ENCODE measurements at regions not wholly inside any gene's neighbourhood (a gene's known extent, or its start where the extent isn't known, plus 50 kb on each side); places are given as distances from the start of the nearest gene placed in this dataset.

DNA sequence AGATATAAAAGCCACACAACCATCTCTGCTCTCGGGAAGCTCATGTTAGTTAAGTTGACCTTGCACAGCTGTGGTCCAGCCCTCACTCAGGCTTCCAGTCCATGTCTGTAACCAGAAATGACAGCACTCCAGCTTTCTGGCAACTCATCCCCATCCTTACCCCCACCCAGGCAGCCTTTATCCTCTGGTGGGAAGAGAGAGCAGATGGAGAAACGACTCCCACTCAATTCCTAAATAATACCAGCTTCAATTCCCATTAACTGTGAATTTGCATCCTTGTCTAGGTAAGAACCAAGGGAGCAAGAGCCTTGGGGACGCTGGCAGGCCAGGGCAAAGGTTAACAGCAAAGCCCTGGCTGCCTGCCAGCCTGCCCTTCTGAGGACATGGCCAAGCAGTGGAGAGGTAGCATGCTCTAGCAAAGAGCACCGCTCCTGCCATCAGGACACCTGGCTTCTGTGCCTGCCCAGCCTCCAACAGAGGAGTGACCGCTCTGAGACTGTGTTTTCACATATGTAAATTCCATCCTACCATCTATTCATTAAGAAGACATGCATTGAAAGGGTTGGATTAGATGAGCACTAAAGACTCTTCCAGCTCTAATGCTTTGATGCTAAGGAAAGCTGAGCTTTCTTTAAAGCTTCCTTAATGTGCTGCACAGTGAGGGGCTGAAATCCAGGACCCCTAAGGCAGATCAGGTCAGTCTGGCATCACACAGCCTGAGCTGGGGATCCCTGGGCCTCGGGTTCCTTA lies 236.1 kb downstream of the GRIN2B start:
- DNase-seq = no peak

DNA sequence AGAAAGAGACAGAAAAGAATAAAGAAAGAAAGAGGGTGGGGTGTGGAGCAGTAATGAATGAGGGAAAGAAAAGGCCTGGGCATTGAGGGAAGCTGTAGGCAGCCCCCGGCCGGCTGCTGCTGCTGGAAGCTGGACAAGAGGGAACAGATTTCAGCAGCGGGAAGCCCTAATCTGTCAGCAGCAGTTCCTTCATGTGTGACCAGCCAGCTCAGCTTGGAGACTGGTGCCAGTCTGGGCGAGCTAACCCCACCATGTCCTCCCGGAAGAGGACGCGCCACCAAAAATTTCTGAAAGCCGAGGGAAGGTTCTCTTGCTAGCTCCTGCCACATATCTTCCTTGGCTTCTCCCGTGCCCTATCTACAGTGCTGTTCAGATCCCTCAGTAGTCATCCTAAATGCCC lies 236.8 kb downstream of the GRIN2B start:
- DNase-seq = no peak

DNA sequence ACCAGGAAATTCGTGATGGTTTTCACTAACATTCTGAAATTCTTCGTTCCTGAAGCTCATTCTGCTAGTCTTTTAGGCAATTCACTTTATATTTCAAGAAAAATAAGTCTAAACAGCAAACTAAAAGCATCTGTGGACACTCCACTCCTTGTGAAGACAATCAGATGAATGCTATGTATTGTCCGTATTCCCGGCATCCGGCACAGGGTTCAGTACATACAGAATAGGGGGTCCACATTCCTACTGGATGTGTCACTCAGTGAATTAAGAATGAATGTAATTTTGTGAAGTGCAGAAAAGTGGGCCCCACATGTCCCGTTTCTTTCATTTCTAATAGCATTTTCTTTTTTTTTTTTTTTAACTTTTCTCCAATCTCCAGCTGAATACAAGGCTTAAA lies 241.3 kb downstream of the GRIN2B start:
- DNase-seq = no peak

DNA sequence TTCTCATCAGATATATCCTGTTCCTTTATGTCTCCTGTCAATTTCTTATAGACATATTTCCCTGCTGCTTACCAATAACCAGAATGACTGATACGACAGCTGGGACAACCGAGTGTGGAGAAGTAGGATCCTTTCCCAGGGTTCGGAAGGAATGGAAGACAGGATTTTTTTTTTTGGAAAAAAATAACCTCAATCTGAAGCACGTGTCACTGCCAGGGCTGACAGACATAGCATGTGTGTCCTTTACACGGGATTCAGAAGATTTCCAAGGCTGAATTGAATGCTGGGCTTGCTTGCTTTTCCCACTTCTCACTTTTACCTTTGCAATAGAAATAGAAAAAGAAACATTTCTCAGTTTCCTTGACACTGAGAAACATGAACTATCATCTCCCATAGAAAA lies 245.7 kb downstream of the GRIN2B start:
- no peak for DNase-seq

DNA sequence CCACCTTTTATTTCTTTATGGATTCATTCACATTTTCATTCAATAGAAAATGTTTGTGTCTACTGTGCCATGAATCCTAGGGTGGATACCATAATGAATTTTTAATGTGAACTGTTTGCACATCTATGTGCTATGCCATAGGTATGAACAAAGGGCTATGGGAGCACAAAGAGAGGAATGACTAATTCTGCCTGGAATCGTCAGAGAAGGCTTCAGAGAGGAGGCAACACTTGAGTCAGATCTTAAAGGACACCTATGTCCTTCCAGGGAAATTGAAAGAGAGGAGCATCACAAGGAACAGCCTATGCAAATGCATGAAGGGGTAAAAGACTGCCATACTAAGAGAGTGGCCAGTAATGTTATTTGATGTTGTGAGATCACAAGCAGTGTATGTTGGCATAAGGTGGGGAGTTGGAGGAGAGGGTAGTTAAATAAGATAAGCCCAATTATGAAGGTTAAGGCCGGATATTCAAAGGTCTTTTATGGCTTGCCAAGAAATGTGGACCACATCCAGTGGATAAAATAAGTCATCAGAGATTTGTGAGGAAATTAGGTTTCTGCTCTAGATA lies 246.7 kb downstream of the GRIN2B start:
- no peak for DNase-seq

GRCh38 chr12:13727707-13728195 lies 253.7 kb downstream of the GRIN2B start:
- no peak for DNase-seq

DNA sequence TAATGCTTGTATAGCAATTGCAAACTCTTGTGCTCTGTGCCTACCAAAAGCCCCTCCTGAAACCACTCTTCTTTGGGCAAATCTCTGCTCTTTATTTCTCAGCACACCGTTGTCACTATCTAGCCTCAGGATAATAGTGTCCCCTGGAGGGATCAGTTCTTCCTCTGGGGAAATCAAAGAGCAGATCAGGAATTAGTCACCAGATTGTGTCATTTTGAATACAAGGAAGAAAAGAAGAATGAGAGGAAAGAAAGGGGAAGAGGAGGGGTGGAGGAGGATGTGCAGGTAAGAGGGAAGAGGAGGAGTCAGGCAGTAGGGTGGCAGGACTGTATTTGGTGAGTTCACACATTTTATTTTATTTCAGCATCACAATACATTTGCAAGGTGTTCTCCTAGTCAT lies 256.4 kb downstream of the GRIN2B start:
- DNase-seq = no peak

GRCh38 chr12:13724136-13724535 lies 257.3 kb downstream of the GRIN2B start:
- no peak for DNase-seq

DNA sequence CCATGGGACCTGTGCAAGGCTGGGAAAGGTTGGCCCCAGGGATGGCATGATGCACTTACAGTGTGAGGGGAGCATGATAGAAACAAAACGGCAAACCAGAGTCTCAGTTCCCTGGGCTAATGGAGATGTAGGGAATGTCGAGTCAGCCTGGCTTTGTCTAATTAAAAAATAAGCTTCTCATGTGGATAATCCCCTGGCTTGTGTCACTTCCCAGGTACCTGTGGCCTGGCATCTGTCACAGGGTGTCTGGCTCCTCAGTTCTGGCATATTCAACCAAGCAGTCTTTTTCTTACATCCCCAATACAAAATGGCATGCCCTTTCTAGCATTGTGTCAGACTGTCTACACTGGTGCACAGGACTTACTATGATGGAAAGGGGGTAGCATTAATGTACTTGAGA lies 261.4 kb downstream of the GRIN2B start:
- DNase-seq = no peak

DNA sequence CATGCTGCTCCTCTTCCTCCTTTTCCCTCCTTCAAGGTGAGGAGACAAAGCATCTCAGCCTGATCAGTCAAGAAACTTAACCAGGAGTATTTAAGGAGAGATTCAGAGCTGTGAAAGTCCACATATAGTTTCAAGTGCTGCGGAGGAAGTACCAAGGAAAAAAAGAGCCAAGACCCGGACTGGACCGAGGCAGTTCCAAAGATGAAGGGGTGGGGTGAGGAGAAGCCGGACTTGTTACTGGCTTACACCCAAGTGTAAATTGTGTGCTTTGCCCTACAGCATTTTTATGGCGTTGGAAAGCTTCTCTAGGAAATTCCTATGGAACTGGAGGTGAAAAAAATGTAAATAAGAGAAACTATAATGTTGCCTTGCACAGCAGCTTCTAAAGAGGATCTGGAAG lies 263.1 kb downstream of the GRIN2B start:
- DNase-seq = no peak

DNA sequence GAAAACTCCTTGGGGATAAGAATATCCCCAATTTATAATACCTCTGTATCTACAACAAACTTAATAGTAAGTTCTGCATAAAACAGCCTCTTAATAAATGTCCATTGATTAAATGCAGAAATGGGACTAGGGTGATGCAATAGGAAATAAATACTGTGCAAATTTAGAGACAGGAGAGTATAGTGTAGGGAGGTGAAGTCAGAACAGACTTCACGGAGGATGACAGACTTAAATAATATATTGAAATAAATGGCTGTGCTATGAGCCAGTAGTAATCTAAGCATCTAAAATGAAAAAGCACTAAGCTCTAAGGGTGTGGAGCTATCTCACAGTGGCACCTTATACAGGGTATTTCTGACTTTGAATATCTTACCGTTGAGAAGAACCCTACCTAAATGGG lies 265.3 kb downstream of the GRIN2B start:
- DNase-seq = no peak

DNA sequence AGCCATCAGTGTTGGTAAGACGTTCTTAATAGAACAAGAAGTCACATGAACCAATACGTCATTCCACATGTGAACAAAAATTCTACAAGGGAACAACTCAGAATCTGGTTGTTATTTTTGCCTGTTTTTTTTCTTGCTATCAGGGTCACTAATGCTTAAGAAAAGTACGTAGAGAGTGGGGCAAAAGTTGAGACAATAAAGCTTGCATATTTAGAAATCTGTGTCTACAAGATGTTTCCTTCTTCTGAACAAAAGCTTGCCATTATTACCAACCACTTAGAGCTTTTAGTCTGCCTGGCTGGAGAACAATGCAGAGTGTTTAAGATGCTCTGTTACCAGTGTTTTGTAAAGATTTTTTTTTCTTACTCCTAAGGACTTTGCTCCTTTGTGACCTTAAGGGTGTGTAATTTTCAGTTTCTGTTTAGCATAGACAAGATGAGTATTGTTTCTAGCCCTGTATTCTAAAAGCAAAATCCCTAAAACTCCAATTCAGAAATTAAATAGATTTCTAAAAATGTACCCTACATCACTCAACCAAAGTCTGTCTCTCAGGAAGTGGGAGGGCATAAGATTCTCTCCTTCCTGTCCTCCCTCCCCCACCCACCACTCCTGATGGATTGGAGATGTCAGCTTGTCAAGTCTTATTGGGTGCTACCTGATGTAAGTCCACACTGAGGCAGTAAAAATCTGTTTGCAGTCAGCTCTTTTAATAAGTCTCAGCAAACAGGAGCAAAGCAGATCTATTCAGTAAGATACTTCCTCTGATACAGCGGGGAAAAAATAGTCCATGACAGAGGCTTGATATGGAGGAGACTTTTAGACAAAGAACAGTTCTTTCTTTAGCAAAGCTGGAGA lies 267.6 kb downstream of the GRIN2B start:
- no peak for DNase-seq

DNA sequence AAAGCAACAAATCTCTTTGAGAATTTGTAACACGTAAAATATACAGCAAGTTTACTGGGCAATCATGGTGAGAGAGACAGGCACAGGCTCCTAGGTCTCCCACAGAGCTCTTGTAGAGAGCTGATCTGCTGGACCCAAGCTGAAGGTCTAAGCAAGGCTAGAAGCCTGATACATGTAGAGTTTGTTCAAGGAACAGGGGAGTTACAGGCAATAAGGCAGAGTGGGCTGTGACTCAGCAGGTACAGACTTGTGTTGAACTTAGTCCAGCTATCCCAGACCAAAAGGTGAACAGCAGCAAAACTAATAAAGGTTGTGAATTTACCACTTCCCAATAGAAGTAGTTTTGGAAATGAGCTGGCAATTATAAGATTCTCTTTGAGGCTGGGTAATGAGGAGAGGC lies 273.6 kb downstream of the GRIN2B start:
- DNase-seq = no peak

DNA sequence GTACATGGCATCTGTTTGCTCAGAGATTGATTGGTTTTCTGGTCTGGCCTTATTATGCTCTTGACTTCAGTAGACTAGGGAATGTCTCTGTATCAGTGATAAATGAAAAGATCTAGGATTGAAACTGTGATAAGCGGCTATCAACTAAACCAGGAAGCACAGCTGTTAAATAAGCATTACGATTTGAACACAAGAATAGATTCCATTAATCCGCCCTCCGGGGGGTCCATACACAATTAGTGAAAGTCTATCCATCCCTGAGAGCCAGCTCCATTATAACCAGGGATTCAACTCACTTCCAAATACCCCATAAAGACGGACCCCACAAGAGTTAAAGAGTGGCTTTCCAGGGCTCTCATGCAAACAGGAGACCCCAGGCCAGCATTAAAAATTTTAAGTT lies 279.0 kb downstream of the GRIN2B start:
- DNase-seq = no peak

DNA sequence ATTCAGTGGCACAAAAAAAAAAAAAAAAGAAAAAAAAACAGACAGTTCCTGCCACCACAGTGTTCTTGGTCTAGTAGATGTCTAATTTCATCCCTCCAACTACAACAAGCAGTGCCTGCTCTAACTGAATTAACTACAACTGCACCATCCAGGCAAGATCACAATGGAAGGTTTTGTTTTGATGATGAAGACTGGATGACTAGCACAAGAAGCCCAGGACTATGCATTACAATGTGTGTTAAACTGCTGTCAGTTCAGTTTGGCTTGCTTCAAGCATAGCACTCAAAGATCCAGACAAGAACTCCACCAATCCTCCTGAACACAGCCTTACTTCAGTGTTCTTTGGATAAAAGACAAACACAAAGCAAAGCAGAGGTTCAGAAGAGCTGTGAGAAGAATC lies 279.9 kb downstream of the GRIN2B start:
- no peak for DNase-seq

GRCh38 chr12:13697973-13698372 lies 283.4 kb downstream of the GRIN2B start:
- no peak for DNase-seq

GRCh38 chr12:13695781-13696180 lies 285.6 kb downstream of the GRIN2B start:
- DNase-seq = no peak

DNA sequence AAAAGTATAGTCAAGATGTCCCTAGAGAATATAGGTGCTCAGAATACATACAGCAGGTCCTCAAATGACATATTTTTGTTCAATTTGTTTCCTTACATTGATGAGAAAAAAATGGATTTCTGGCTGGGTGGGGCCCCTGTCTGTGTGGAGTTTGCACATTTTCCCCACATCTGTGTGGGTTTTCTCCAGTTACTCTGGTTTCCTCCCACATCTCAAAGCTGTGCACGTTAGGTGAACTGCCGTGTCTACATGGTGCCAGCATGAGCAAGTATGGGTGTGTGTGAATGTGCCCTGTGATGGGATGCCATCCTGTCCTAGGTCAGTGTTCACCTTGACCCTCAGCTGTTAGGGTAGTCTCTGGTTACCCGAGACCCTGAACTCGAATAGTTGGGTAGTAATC lies 289.1 kb downstream of the GRIN2B start:
- no peak for DNase-seq

- DNase-seq = no peak
Observed at GRCh38 chr12:13691598-13691997, 289.8 kb downstream of the GRIN2B start.

- no peak for DNase-seq
Observed at GRCh38 chr12:13687633-13688032, 293.8 kb downstream of the GRIN2B start.

GRCh38 chr12:13686260-13686659 lies 295.1 kb downstream of the GRIN2B start:
- no peak for DNase-seq

GRCh38 chr12:13680916-13681315 lies 300.5 kb downstream of the GRIN2B start:
- no peak for DNase-seq

GRCh38 chr12:13676880-13677279 lies 304.5 kb downstream of the GRIN2B start:
- no peak for DNase-seq

GRCh38 chr12:13670285-13670866 lies 311.0 kb downstream of the GRIN2B start:
- DNase-seq = no peak

Measured in stimulated activated naive CD4-positive, alpha-beta T cell treated with Interleukin-2 at 50 U/mL for 16 hours (primary cell).